ENCODE measurements at regions not wholly inside any gene's neighbourhood (a gene's known extent, or its start where the extent isn't known, plus 50 kb on each side); places are given as distances from the start of the nearest gene placed in this dataset.

DNA sequence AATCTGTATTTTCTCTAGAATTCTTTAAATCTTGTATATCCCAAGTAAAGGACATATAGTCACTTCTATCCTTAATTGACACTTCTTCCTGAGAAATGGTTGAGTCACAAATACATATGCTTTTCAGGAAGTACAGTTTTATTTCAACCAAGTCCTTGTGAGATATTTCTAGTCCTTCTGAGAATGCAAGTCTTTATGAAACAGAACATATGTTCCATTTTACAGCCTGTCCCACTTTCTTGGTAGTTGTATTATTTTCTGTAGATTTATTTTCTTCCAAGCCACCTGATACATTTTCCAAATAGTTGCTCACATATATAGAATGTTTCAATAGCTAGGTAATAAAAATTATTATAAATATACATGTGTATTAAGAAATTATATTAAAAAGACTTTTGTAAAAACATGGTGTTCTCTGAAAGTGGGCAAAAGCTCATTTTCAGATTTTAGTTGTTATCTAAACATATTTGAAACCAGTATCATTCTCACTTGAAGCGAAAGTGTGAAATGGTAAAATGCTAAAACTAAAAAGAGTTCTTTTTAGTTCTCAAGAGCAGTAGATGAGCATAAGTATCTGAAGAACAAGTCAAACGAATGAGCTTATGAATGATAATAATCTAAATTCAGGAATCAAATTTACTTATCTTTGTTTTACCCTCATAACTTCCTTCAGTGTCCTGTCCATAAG is 468.0 kb downstream of the EPHA5 start:
- TF ChIP-seq EP300 (IDR thresholded peaks at IDR 0.05; ENCODE audit: borderline replicate concordance): no peak
- TF ChIP-seq CREB1 (IDR thresholded peaks at IDR 0.05; ENCODE audit: low read depth): no peak
- TF ChIP-seq, protein P1, sequence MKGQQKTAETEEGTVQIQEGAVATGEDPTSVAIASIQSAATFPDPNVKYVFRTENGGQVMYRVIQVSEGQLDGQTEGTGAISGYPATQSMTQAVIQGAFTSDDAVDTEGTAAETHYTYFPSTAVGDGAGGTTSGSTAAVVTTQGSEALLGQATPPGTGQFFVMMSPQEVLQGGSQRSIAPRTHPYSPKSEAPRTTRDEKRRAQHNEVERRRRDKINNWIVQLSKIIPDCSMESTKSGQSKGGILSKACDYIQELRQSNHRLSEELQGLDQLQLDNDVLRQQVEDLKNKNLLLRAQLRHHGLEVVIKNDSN (IDR thresholded peaks at IDR 0.05): no peak
- no peak for TF ChIP-seq TCF12 (IDR thresholded peaks at IDR 0.05; ENCODE audit: low read depth)
- TF ChIP-seq, protein P2, sequence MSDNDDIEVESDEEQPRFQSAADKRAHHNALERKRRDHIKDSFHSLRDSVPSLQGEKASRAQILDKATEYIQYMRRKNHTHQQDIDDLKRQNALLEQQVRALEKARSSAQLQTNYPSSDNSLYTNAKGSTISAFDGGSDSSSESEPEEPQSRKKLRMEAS (IDR thresholded peaks at IDR 0.05): no peak
- no peak for TF ChIP-seq CEBPB (IDR thresholded peaks at IDR 0.05)
- TF ChIP-seq RAD21 (IDR thresholded peaks at IDR 0.05; ENCODE audit: low read depth): no peak
- no peak for TF ChIP-seq NFIC (IDR thresholded peaks at IDR 0.05)
- TF ChIP-seq TAF1 (IDR thresholded peaks at IDR 0.05; ENCODE audit: low read depth): no peak
- TF ChIP-seq, protein P3, sequence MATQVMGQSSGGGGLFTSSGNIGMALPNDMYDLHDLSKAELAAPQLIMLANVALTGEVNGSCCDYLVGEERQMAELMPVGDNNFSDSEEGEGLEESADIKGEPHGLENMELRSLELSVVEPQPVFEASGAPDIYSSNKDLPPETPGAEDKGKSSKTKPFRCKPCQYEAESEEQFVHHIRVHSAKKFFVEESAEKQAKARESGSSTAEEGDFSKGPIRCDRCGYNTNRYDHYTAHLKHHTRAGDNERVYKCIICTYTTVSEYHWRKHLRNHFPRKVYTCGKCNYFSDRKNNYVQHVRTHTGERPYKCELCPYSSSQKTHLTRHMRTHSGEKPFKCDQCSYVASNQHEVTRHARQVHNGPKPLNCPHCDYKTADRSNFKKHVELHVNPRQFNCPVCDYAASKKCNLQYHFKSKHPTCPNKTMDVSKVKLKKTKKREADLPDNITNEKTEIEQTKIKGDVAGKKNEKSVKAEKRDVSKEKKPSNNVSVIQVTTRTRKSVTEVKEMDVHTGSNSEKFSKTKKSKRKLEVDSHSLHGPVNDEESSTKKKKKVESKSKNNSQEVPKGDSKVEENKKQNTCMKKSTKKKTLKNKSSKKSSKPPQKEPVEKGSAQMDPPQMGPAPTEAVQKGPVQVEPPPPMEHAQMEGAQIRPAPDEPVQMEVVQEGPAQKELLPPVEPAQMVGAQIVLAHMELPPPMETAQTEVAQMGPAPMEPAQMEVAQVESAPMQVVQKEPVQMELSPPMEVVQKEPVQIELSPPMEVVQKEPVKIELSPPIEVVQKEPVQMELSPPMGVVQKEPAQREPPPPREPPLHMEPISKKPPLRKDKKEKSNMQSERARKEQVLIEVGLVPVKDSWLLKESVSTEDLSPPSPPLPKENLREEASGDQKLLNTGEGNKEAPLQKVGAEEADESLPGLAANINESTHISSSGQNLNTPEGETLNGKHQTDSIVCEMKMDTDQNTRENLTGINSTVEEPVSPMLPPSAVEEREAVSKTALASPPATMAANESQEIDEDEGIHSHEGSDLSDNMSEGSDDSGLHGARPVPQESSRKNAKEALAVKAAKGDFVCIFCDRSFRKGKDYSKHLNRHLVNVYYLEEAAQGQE (IDR thresholded peaks at IDR 0.05; ENCODE audit: low read depth): no peak
- no peak for TF ChIP-seq ZBTB7A (IDR thresholded peaks at IDR 0.05; ENCODE audit: low read depth)
- no peak for TF ChIP-seq EGR1 (IDR thresholded peaks at IDR 0.05)

DNA sequence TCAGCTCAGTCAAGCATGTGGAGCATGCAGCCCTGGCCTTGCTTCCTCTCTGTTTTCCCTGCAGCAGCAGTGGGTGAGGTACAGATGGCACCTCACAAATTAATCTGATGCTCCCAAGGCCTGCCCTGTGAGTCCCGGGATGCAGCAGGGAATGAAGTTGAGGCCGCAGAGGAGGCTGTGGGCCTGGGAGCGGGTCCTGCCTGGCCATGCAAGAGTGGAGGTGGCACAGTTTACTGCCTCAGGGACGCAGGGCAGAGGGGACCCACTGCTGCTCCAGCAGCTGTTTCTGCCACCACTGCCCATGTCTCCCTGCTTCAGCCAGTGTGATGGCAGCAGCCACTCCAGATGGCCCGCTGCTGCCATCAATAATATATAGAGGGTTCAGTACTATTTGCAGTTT is 474.6 kb downstream of the EPHA5 start:
- TF ChIP-seq TCF12 (IDR thresholded peaks at IDR 0.05; ENCODE audit: low read depth): no peak
- TF ChIP-seq ZBTB7A (IDR thresholded peaks at IDR 0.05; ENCODE audit: low read depth): no peak

DNA sequence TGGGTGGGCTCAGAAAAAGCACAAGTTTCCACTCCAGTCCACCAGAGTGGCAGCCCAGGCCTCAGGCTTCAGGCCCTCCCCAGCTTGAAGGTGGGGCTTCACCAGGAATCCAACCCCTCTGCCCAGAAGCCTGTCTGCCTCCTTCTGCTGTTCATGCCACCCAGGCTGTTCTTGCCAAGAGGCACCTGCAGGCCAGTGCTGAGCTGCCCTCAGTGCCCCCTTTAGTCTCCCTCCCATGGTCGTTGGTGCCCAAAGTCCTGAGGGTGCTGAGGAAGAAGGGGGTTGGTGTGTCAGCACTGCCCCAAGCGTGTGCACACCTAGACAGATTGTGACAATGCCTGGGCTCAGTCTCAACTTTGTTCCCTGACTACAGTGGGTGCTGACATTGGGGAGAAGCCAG is 475.3 kb downstream of the EPHA5 start:
- TF ChIP-seq FOXM1 (IDR thresholded peaks at IDR 0.05; ENCODE audit: borderline replicate concordance, low read depth) (no peak), RAD21 (IDR thresholded peaks at IDR 0.05; ENCODE audit: low read depth) (no peak), TAF1 (IDR thresholded peaks at IDR 0.05; ENCODE audit: low read depth) (no peak), NFIC (IDR thresholded peaks at IDR 0.05) (no peak), TCF12 (IDR thresholded peaks at IDR 0.05; ENCODE audit: low read depth) (no peak), TEAD4 (IDR thresholded peaks at IDR 0.05) (no peak), ZBTB7A (IDR thresholded peaks at IDR 0.05; ENCODE audit: low read depth) (no peak)
- TF ChIP-seq, protein P1 (IDR thresholded peaks at IDR 0.05): no peak
- TF ChIP-seq, protein P2 (IDR thresholded peaks at IDR 0.05): no peak

DNA sequence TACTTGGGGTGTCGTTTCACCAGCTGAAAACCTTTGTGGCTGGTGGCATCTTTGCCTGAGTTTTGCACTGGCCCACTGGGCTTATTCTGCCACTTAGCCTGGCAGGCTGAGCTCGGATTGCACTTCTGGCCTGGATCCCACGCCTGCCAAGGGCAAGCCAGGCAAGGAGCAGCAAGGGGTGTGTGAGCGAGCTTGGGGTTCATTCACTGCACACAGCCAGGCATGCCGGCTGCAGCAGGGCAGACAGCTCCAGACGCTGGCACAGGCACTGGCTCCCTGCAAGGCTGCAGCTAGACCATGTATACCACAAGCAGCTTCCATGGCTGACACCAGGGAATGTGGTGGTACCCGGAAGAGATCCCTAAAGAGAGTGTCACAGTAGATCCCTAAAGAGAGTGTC is 476.3 kb downstream of the EPHA5 start:
- TF ChIP-seq, protein P1 (IDR thresholded peaks at IDR 0.05): no peak

DNA sequence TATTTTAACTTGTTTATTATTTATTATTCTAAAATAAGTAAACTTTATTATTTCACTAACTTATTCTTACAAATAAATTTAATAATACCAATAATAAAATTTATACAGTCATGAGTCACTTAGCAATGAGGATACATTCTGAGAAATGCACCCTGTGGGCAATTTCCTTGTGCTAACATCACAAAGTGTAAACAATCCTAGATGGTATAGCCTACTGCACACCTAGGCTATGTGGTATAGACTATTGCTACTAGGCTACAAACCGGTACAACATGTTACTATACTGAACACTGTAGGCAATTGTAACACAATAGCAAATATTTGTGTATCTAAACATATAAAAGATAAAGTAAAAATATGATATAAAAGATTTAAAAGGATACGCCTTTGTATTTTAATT is 479.5 kb downstream of the EPHA5 start:
- TF ChIP-seq TEAD4 (IDR thresholded peaks at IDR 0.05): no peak
- TF ChIP-seq, protein P3 (IDR thresholded peaks at IDR 0.05; ENCODE audit: low read depth): no peak
- TF ChIP-seq CREB1 (IDR thresholded peaks at IDR 0.05; ENCODE audit: low read depth): no peak
- no peak for TF ChIP-seq NFIC (IDR thresholded peaks at IDR 0.05)
- TF ChIP-seq ZBTB7A (IDR thresholded peaks at IDR 0.05; ENCODE audit: low read depth): no peak
- no peak for TF ChIP-seq RAD21 (IDR thresholded peaks at IDR 0.05; ENCODE audit: low read depth)
- TF ChIP-seq, protein P1 (IDR thresholded peaks at IDR 0.05): no peak
- no peak for TF ChIP-seq TCF12 (IDR thresholded peaks at IDR 0.05; ENCODE audit: low read depth)

DNA sequence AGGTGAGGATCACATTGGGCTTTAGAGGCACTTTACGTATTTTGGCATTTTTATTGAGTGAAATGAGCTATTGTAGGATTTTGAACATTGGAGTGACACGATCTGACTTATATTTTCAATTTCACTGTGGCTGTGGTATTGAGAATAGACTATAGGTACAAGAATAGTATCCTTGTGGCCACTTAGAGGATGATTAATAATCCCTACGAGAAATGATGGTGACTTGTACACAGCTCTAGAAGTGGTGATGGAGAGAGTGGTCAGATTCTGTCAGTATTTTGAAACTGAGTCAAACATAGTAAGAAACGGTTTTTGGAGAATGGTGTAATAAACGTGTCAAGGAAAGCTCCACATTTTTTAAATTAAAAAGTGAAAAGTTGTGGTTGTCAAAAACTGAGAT is 494.7 kb downstream of the EPHA5 start:
- TF ChIP-seq, protein P3 (IDR thresholded peaks at IDR 0.05; ENCODE audit: low read depth): no peak
- no peak for TF ChIP-seq FOXM1 (IDR thresholded peaks at IDR 0.05; ENCODE audit: borderline replicate concordance, low read depth)
- no peak for TF ChIP-seq EGR1 (IDR thresholded peaks at IDR 0.05)
- TF ChIP-seq ZBTB7A (IDR thresholded peaks at IDR 0.05; ENCODE audit: low read depth): no peak
- TF ChIP-seq YY1 (IDR thresholded peaks at IDR 0.05; ENCODE audit: low read depth): no peak
- no peak for TF ChIP-seq TCF12 (IDR thresholded peaks at IDR 0.05; ENCODE audit: low read depth)
- no peak for TF ChIP-seq TEAD4 (IDR thresholded peaks at IDR 0.05)
- no peak for TF ChIP-seq CREB1 (IDR thresholded peaks at IDR 0.05; ENCODE audit: low read depth)
- TF ChIP-seq, protein P1 (IDR thresholded peaks at IDR 0.05): no peak
- no peak for TF ChIP-seq RAD21 (IDR thresholded peaks at IDR 0.05; ENCODE audit: low read depth)
- no peak for TF ChIP-seq TAF1 (IDR thresholded peaks at IDR 0.05; ENCODE audit: low read depth)
- TF ChIP-seq, protein P2 (IDR thresholded peaks at IDR 0.05): no peak
- TF ChIP-seq NFIC (IDR thresholded peaks at IDR 0.05): no peak
- no peak for TF ChIP-seq CEBPB (IDR thresholded peaks at IDR 0.05)
- no peak for TF ChIP-seq EP300 (IDR thresholded peaks at IDR 0.05; ENCODE audit: borderline replicate concordance)
